ENCODE measurements at regions not wholly inside any gene's neighbourhood (a gene's known extent, or its start where the extent isn't known, plus 50 kb on each side); places are given as distances from the start of the nearest gene placed in this dataset.

- Histone ChIP-seq H3K4me1 (no peaks in the 10 kb centered on the region), H3K9me3 (no peaks in the 10 kb centered on the region), H3K27me3 (no peaks in the 10 kb centered on the region), H3K27ac (no peak overlapping the region), H3K4me3 (no peak overlapping the region), H3K36me3 (no peaks in the 10 kb centered on the region)
- no peak for DNase-seq (ENCODE audit: low spot score)
- no peak for TF ChIP-seq CTCF (IDR thresholded peaks at IDR 0.05)
Observed at GRCh38 chr2:17065536-17065935, 399.9 kb upstream of the CYRIA start.

- Histone ChIP-seq H3K27ac (no peak overlapping the region), H3K27me3 (no peaks in the 10 kb centered on the region), H3K4me1 (no peaks in the 10 kb centered on the region), H3K36me3 (no peaks in the 10 kb centered on the region), H3K4me3 (no peak overlapping the region), H3K9me3 (no peaks in the 10 kb centered on the region)
- no peak for TF ChIP-seq CTCF (IDR thresholded peaks at IDR 0.05)
- no peak for DNase-seq (ENCODE audit: low spot score)
Observed at GRCh38 chr2:17061028-17061427, 395.4 kb upstream of the CYRIA start.

- no peak overlapping the region for H3K27ac ChIP-seq
- H3K9me3 ChIP-seq = no peaks in the 10 kb centered on the region
- no peak for TF ChIP-seq CTCF (IDR thresholded peaks at IDR 0.05)
- no peaks in the 10 kb centered on the region for H3K4me1 ChIP-seq
- DNase-seq (ENCODE audit: low spot score) = no peak
- H3K36me3 ChIP-seq = no peaks in the 10 kb centered on the region
- H3K4me3 ChIP-seq = no peak overlapping the region
- no peaks in the 10 kb centered on the region for H3K27me3 ChIP-seq
Observed at GRCh38 chr2:17059458-17059857, 393.8 kb upstream of the CYRIA start.

GRCh38 chr2:17058772-17059402 lies 393.3 kb upstream of the CYRIA start:
- no peaks in the 10 kb centered on the region for H3K36me3 ChIP-seq
- DNase-seq (ENCODE audit: low spot score) = no peak
- no peak for TF ChIP-seq CTCF (IDR thresholded peaks at IDR 0.05)
- H3K9me3 ChIP-seq = no peaks in the 10 kb centered on the region
- H3K4me1 ChIP-seq = no peaks in the 10 kb centered on the region
- no peak overlapping the region for H3K4me3 ChIP-seq
- no peaks in the 10 kb centered on the region for H3K27me3 ChIP-seq
- no peak overlapping the region for H3K27ac ChIP-seq

GRCh38 chr2:17057109-17058017 lies 391.7 kb upstream of the CYRIA start:
- no peak for DNase-seq (ENCODE audit: low spot score)
- Histone ChIP-seq H3K36me3 (no peaks in the 10 kb centered on the region), H3K4me3 (no peak overlapping the region), H3K9me3 (no peaks in the 10 kb centered on the region), H3K27ac (no peak overlapping the region), H3K4me1 (no peaks in the 10 kb centered on the region), H3K27me3 (no peaks in the 10 kb centered on the region)
- no peak for TF ChIP-seq CTCF (IDR thresholded peaks at IDR 0.05)

Measured in right atrium auricular region (tissue), 2 donors.